OCI-LY7 (cell line): ENCODE measurements at regions not wholly inside any gene's neighbourhood (a gene's known extent, or its start where the extent isn't known, plus 50 kb on each side); places are given as distances from the start of the nearest gene placed in this dataset.

Experiments
- BruUV-seq: library from RNA; stranded (reverse); fragments of 400-500 nt; replicated peaks from 2 replicates; lab custom pipeline; 2021; lab: Mats Ljungman, UMichigan
- CTCF ChIA-PET: fragments of 300-600 bp; sonication (Branson Sonifier 250); formaldehyde crosslinking; loops from one replicate; lab custom pipeline; 2022; ENCODE audit warnings: antibody characterized with exemption; ENCODE audit not compliant: unreplicated experiment; lab: Charles Lee
- POLR2A ChIA-PET: fragments of 300-600 bp; sonication (Branson Sonifier 250); formaldehyde crosslinking; loops from one replicate; lab custom pipeline; 2022; ENCODE audit warnings: antibody characterized with exemption; lab: Charles Lee
- DNase-seq: peaks from one replicate; pipeline ENCODE4 v3.0.0-alpha.2; 2015; ENCODE audit warnings: low spot score
- H2AFZ ChIP-seq: fragments of 200-600 bp; sonication (generic), shearing (Covaris generic); 2 replicates; pipeline ENCODE4 v1.6.1; 2014; ENCODE audit warnings: mild to moderate bottlenecking, antibody characterized with exemption, low read length, moderate library complexity
- H3K27ac ChIP-seq: fragments of 200-600 bp; sonication (generic); 2 replicates; pipeline ENCODE4 v1.5.1; 2014; ENCODE audit warnings: mixed run types, low read depth, mild to moderate bottlenecking, moderate library complexity, low read length, inconsistent platforms; ENCODE audit not compliant: poor library complexity, severe bottlenecking
- H3K36me3 ChIP-seq: fragments of 200-600 bp; sonication (generic); 2 replicates; pipeline ENCODE4 v1.6.1; 2014; ENCODE audit warnings: mild to moderate bottlenecking, antibody characterized with exemption, low read length, moderate library complexity, mixed read lengths; ENCODE audit not compliant: insufficient read depth
- H3K4me1 ChIP-seq: fragments of 200-600 bp; sonication (generic); 2 replicates; pipeline ENCODE4 v1.5.1; 2014; ENCODE audit warnings: mild to moderate bottlenecking, low read length; ENCODE audit not compliant: insufficient read depth, poor library complexity, severe bottlenecking
- H3K4me2 ChIP-seq: fragments of 200-600 bp; sonication (generic); 2 replicates; pipeline ENCODE4 v1.6.1; 2014; ENCODE audit warnings: mild to moderate bottlenecking, low read length
- H3K4me3 ChIP-seq: fragments of 200-600 bp; sonication (generic); 2 replicates; pipeline ENCODE4 v1.5.1; 2014; ENCODE audit warnings: mild to moderate bottlenecking, low read depth, low read length; ENCODE audit not compliant: poor library complexity, severe bottlenecking
- H3K79me2 ChIP-seq: fragments of 200-600 bp; sonication (generic); 2 replicates; pipeline ENCODE4 v1.6.1; 2016; ENCODE audit warnings: low read depth, mild to moderate bottlenecking, low read length, moderate library complexity, mixed read lengths; ENCODE audit not compliant: insufficient read depth
- H3K9me2 ChIP-seq: fragments of 200-600 bp; sonication (generic); 2 replicates; pipeline ENCODE4 v1.6.1; 2016; ENCODE audit warnings: mild to moderate bottlenecking, low read length, mixed read lengths; ENCODE audit not compliant: insufficient read depth
- H3K9me3 ChIP-seq: fragments of 200-600 bp; sonication (generic); 2 replicates; pipeline ENCODE4 v1.6.1; 2014; ENCODE audit warnings: mild to moderate bottlenecking, mixed run types, low read length, mixed read lengths
- H4K20me1 ChIP-seq: fragments of 200-600 bp; sonication (generic); 2 replicates; pipeline ENCODE4 v1.6.1; 2014; ENCODE audit warnings: mild to moderate bottlenecking, antibody characterized with exemption, low read length, moderate library complexity, mixed read lengths; ENCODE audit not compliant: insufficient read depth
- EZH2phosphoT487 ChIP-seq: fragments of 200-600 bp; sonication (generic); IDR thresholded peaks from 2 replicates; pipeline ENCODE4 v1.6.1; 2018; ENCODE audit warnings: low read depth, borderline replicate concordance, mild to moderate bottlenecking, mixed run types, antibody characterized with exemption, low read length, moderate library complexity, mixed read lengths
- intact Hi-C: fragments of 100-400 bp; cut with micrococcal nuclease; formaldehyde crosslinking; loops from one replicate; pipeline ENCODE4 v1.10.0; 2022; ENCODE audit not compliant: unreplicated experiment
- TF ChIP-seq, protein P1 (sequence below): fragments of 200-600 bp; sonication (generic); conservative IDR thresholded peaks from 2 replicates; pipeline ENCODE4 v1.5.1; 2014; ENCODE audit warnings: mild to moderate bottlenecking, antibody characterized with exemption, low read length, moderate library complexity, mixed read lengths

DNA sequence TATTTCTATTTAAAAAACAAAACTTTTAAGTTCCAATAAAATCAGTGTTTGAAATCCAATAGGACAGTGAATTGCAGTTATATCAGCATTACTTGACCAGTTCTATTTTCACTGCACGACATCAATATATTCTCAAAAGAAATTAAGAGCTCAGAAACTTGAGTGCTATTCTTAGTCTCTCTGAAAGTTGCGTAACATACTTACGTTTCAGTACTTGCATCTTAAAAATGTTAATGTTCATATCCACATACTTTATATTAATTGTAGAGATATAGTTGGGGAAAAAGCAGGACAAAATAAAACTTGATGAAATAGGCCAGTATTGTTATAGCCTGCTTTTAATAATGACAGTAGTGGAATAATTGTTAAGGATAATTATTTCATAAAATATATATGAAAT, 720.5 kb upstream of the PCDH9 start:
- no peaks in the 10 kb centered on the region for H3K4me1 ChIP-seq
- intact Hi-C loops = no loop called here
- H3K36me3 ChIP-seq = no peaks in the 10 kb centered on the region
- no peak overlapping the region for H3K27ac ChIP-seq
- DNase-seq = no peak
- H4K20me1 ChIP-seq = no peaks in the 10 kb centered on the region
- no peaks in the 10 kb centered on the region for H3K9me2 ChIP-seq
- no peak overlapping the region for H3K4me2 ChIP-seq
- no peak overlapping the region for H2AFZ ChIP-seq
- H3K4me3 ChIP-seq = no peak overlapping the region
- no peaks in the 10 kb centered on the region for H3K79me2 ChIP-seq
- POLR2A ChIA-PET = no interaction called here
- H3K9me3 ChIP-seq = no peaks in the 10 kb centered on the region
- TF ChIP-seq, protein P1, sequence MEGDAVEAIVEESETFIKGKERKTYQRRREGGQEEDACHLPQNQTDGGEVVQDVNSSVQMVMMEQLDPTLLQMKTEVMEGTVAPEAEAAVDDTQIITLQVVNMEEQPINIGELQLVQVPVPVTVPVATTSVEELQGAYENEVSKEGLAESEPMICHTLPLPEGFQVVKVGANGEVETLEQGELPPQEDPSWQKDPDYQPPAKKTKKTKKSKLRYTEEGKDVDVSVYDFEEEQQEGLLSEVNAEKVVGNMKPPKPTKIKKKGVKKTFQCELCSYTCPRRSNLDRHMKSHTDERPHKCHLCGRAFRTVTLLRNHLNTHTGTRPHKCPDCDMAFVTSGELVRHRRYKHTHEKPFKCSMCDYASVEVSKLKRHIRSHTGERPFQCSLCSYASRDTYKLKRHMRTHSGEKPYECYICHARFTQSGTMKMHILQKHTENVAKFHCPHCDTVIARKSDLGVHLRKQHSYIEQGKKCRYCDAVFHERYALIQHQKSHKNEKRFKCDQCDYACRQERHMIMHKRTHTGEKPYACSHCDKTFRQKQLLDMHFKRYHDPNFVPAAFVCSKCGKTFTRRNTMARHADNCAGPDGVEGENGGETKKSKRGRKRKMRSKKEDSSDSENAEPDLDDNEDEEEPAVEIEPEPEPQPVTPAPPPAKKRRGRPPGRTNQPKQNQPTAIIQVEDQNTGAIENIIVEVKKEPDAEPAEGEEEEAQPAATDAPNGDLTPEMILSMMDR = no peak
- TF ChIP-seq EZH2phosphoT487 = no peak
- CTCF ChIA-PET = no interaction called here
- BruUV-seq = no TSS peak

DNA sequence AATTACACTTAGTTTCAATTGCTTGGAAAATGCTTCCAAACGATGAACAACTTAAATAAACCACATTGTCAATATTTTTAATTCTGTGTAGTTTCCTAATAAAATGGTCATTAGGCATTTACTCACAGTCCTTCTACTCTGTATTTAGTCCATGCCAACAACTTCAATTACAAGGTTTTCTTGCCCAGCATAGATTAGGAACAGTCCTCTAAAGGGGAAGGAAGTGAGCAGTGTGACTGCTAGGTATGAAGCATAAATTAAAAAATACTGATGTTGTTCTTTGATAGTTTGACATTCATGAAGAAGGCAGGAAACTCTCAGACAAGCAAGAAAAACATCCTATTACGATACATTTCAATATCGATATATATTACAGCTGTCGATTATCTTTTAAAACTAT, 716.0 kb upstream of the PCDH9 start:
- H2AFZ ChIP-seq = no peak overlapping the region
- H3K36me3 ChIP-seq = no peaks in the 10 kb centered on the region
- no peak overlapping the region for H3K4me2 ChIP-seq
- no peak for TF ChIP-seq EZH2phosphoT487
- TF ChIP-seq, protein P1 = no peak
- no peak overlapping the region for H3K4me3 ChIP-seq
- H3K27ac ChIP-seq = no peak overlapping the region
- DNase-seq = no peak
- H4K20me1 ChIP-seq = no peaks in the 10 kb centered on the region
- BruUV-seq = no TSS peak
- POLR2A ChIA-PET = interaction anchor here (0.9 kb wide), 1 partner anchor 9 kb away, joined by 3 read pairs; no protein-coding TSS in a partner anchor
- no peaks in the 10 kb centered on the region for H3K9me2 ChIP-seq
- H3K9me3 ChIP-seq = no peaks in the 10 kb centered on the region
- intact Hi-C loops = no loop called here
- no peaks in the 10 kb centered on the region for H3K79me2 ChIP-seq
- no peaks in the 10 kb centered on the region for H3K4me1 ChIP-seq
- CTCF ChIA-PET = no interaction called here

DNA sequence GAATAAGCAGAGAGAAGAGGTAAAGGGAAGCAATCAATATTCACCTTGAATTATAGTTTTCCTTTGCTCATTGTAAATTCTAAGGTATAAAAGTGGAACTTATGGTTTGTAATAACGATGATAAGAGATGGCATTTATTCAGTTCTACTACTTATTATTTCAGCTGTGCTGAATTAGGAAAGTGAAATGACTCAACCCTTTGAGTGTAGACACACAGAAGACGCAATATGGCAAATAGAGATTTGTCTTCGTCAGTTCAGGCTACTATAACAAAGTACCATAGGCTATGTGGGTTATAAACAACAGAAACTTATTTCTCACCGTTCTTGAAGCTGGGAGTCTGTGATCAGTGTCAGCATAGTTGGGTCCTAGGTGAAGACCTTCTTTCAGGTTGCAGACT, 713.0 kb upstream of the PCDH9 start:
- Histone ChIP-seq H3K27ac (no peak overlapping the region), H3K9me2 (no peaks in the 10 kb centered on the region), H3K4me1 (no peaks in the 10 kb centered on the region), H4K20me1 (no peaks in the 10 kb centered on the region), H2AFZ (no peak overlapping the region), H3K4me2 (no peak overlapping the region), H3K9me3 (no peaks in the 10 kb centered on the region), H3K4me3 (no peak overlapping the region), H3K79me2 (no peaks in the 10 kb centered on the region), H3K36me3 (no peaks in the 10 kb centered on the region)
- ChIA-PET POLR2A (interaction anchor here (0.5 kb wide), 1 partner anchor 1147 kb away, joined by 3 read pairs; no protein-coding TSS in a partner anchor), CTCF (no interaction called here)
- intact Hi-C loops = no loop called here
- DNase-seq = no peak
- no TSS peak for BruUV-seq
- TF ChIP-seq, protein P1 = no peak
- no peak for TF ChIP-seq EZH2phosphoT487
